Stimulated activated CD8-positive, alpha-beta memory T cell treated with anti-CD3 and anti-CD28 coated beads, Interleukin-7, amount 100 ng/mL, for 4 hours (primary cell): ENCODE measurements at regions not wholly inside any gene's neighbourhood (a gene's known extent, or its start where the extent isn't known, plus 50 kb on each side); places are given as distances from the start of the nearest gene placed in this dataset.

Experiments used
- DNase-seq, 2 donors: peaks; one replicate each; pipeline ENCODE4 v3.0.0-alpha.2; 2020; ENCODE audit warnings: low read depth in 2 of 2

DNA sequence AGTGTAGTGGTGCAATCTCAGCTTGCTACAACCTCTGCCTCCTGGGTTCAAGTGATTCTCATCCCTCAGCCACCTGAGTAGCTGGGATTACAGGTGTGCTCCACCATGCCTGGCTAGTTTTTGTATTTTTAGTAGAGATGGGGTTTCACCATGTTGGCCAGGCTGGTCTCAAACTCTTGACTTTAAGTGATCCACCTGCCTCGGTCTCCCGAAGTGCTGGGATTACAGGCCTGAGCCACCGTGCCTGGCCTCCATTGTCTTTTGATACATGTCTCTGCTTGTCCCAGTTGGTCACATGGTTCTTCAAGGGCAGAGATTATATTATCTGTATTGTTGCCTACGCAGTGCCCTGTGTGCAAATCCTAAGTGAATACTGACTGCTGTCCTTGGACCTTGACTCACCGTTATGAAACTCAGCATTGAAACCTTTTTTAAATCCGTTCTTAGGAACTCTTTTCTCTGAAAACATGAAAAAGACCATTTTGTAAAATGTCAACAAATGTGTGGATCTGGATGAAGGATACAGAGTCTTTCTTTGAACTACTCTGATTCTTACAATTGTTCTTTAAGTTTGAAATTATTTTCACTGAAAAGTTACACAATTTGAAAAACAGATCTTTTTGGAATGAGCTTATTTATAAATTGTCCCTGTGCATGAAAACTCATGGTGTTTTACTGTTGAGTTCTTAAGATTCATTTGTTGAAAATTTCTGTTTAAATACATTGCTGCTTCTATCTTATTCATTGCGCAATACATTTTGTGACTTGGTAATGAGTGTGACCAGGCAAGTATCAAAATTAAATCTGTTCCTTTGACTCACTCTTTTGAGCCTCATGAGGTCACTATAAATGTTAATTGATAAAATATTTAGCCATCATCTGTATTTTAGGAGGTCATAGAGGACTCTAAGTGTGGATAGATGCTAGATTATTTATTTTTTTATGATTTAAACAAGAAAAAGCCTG lies 293.5 kb downstream of the UTRN start:
- DNase-seq: no peak

DNA sequence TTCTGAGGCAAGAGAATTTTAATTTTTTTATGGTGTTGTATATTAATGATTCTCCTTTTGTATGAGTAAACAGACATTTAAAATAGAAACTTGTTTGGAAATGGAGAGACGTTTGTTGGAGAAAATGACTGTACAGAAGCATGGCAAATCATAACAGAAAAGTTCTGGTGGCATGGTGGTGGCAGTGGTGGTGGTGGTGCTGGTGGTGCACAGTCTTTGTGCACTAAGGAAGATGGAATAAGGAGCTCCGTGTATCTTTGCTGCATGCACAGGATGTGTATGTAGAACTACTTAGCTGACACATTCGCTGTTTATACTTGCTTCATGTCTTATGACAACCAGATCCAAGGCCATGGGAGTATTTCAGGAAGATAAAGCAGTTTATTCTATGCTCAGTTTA lies 294.9 kb downstream of the UTRN start:
- DNase-seq: no peak

DNA sequence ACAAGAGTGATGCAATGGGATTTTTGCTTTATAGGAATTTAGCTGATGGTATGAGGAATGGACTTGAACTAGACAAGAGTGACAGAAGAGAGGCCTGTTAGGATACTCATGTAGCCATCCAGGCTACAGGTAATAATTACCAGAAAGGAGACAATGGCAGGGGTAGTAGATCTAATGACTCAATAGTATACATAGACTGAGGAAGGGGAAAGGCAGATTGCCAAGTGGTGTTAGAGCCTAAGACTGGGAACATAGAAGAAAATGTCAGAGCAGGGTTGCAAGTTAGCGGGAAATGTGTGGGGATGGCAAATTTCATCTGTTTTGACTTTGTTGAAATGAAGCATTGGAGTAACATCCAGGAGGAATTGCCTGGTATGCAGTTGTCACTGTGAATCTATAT lies 295.6 kb downstream of the UTRN start:
- no peak for DNase-seq

DNA sequence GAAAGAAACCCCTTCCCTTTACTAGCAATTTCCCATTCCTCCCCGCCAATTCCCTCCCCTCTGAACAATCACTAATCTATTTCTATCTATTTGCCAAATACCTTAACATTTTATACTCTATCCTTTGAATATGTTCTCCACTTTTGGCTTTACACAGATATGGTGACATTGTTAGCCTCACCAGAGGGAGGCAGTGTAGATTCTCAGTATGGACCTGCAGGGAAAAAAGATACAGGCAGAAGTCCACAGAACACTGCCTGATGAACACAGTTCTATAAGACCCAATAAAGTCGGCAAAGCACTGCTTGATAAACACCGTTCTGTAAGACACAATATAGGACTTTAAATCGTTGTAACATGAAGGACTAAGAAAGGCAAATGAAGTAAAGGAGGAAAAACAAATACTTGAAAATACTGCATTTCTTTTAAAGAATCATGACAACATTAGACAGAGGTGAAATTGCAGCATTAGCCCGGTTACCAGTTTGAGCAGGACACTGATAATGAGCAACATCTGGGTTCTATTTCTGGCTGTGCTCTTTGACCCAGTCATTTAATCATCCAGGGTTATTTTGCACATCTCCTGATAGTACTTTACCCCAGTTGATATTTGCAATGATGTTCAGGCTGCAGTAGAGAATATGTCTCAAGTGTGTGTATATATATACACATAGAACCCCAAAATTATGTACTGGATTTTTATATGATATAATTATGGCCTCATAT lies 296.8 kb downstream of the UTRN start:
- DNase-seq: no peak

DNA sequence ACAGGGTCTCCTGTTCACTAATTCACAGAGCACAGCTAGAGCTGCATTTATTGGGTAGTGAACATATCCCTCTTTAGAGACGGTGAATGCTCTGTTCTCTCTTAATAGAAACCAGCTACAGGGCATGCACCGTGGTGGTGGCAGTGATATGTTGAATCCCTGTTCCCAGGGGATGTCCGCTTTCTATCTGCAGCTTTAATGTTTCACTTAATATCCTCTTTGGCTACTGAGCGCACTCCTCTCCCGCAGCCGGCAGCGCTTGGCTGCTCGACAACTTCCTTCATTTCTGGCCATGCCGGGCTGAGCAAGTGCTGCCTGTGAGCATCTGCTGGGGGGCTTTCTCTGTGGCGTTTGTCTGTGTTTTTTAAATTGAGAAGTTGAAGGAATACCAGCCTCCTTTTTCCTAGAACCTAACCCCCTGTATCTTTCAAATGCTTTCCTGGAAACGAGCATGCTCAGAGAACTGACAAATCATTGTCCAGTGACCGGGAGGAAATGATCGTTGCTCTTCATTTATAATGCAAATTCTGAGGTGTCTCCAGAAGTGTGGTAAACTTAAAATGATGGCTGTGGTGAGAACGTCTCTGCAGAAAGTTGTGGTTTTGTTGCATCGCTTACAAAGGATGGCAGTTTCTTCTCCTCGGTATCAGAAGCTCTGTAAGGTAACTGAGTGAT lies 297.9 kb downstream of the UTRN start:
- peak; percentile 19 to 23 for DNase-seq

DNA sequence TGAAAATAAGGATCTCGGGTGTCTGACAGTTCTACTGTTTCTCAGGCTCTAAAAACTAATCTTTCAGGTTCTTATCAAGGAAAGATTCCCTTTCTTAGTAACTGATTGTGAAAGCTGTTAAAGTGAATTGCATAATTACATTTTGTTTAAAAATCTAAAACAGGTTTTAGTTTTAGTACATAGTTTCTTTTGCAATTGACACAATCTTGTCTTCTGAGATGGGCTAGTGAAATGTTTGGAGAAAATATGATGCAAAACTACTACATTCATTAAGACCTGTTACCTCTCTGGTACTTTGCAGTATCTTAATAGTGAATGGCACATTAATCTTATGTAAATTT lies 298.4 kb downstream of the UTRN start:
- DNase-seq: no peak

DNA sequence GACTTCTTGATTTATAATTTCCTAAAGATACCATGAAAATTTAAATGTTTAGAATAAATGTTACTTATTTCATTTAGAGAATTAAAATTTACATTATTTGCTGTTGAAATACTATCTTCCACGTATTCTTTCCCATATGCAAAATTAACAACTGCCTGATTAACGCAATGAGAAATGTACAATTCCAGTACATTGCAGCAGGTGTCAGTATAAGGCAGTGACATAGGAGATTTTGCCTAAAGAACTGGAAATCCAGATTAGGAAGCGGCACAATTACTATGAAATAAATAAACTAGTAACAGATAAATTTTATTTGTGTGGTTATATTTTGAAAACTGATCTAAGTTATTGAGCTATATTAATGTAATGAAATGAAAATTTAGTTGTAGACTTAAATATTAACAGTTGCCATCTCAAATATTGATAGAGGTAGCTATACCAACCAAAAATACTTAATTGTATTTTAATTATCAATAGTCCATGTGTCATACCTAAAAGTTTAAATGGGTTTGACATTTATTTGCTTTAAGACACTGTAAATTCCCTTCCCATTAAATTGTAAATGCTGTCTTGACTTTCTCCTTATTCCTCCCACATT lies 300.2 kb downstream of the UTRN start:
- DNase-seq: no peak

DNA sequence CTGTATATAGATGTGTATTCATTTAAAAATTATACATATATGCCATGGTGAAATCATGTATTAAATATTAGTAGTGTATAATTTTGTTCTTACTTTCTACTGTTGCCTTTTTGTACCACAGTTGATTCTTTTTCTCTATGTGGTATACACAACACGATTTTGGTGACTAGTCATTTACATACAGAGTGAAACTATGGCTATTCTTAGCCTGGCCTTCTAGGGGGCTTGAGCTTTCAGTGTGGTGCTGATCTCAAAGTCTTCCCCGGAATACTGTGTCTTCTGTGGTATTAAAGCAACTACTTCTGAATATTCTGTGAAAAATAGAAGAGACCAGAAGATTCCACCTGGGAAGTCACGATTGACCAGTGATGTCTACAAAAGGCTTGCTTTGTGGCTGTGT lies 301.9 kb downstream of the UTRN start:
- DNase-seq: no peak

DNA sequence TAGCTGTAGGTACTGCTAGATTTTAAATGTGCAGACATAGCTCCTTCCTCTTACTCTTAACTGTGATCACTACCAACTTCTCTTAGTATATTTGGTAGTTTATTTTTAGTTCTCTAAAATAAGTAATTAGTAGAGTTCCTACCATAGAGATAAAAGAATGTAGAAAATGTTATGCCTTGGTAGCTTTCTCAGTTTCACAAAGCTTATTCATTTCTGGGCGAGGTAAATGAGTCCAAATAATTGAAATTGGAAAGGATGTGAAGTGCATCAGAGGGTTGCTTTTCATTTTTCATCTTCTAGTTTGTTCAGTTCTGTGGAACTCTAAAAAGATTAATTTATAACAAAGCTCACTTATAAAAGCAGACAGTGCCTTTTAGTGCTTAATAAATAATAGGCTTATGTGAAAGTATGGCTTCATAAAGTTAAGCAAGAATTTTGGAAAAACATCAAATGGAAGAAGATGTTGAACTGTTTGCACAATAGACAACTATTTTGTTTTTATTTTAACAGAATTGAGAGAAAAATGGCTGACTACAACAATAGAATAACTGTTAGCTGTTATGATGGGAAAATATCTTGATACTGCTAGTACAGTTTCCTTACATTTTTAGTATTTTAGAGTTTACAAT lies 303.7 kb downstream of the UTRN start:
- no peak for DNase-seq

DNA sequence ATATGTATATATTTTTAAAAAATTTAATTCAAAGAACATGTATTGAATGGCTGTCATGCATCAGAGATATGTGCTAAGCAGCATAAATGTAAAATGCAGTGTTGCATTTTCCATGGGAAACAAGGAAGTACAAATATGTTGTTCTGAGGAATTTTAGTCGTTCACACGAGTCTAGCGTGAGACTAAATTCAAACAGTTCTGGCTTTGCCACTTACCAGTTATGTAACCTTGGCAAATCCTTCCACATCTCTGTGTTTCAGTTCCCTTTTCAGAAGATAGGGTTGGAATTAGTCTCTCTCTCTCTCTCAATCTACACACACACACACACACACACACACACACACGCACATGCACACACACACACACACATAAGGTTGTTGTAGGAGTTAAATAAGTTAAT lies 305.4 kb downstream of the UTRN start:
- no peak for DNase-seq

DNA sequence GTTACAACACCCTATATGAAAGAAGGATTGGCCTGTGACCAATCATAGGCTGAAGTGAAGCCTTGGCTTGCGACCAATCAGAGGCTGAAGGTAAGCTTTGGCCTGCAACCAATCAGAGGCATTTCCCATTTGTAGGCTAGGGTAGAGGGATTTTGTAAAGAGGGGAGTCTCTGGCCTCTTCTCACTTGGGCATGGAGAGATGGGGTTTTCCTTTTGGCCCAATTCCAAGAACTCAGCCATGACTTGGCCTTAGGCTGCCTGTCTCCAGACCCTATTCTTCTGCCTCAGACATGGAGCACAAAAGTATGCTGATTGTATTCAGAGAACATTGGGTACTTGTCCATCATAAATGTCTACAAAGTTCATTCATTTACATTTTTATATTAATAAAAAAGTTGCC lies 308.3 kb downstream of the UTRN start:
- no peak for DNase-seq

DNA sequence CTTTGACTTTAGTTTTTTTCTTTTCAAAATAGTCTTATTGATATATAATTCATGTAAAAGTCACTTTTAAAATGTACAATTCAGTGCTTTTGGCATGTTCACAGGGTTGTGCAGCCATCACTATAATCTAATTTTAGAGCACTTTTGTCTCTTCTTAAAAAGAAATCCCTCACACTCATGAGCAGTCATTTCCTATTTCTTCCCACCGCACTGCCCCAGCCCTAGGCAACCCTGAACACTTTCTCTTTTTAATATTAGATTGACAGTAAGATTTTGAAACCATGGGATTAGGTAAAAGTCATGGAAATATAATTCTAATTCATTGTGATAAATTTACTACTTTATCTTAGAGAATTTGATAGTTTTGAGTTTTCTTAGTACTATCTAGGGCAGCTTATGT lies 309.4 kb downstream of the UTRN start:
- DNase-seq: no peak

DNA sequence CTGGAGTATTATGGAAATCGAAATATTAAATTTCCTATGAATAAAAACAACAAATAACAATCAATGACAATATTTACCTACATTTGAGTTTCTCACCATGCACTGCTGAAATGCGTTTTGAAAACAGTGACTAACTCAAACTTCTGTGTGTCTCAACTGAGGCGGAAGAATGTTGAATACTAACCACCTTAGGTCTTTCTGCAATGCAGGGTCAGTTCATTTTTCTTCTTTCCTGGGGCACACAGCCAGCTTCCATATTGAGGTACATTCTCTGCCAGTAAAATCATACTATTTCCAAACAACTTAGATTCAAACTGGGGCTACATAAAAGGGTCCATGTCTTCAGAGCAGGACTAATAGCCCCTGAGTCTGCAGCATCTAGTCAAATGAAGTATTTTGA lies 310.1 kb downstream of the UTRN start:
- no peak for DNase-seq

DNA sequence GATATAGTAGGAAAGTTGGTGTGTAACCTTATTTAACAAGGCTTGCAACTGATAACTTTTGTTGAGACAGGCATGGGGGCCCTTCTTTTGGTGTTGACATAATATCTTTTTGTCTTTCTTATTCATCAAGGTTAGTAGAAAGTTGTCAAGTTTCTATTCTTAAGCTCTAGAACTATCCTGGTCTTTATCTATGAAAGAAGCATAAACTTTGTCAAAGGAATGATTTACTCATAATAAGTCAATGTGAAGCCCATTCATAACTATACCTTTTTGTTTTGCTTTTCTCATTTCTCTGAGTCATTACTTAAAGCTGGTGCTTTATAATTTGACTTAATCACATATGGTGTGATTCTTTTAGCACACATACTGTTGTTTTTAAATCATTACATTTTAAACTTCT lies 312.4 kb downstream of the UTRN start:
- DNase-seq: no peak

DNA sequence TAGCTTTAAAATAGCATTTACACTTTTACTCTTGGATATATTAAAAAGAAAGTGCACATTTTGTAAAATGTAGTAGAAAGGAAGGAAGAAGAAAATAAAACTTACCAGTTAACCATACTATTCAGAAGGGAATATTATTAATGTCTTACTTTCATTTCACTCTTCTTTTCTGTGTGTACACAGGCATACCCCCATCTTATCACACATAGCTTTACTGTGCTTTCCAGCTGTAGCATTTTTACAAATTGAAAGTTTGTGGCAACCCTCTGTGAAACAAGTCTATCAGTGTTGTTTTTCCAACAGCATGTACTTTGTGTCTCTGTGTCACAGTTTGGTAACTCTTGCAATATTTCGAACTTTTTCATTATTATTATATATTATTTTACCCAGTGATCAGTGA lies 314.5 kb downstream of the UTRN start:
- no peak for DNase-seq

DNA sequence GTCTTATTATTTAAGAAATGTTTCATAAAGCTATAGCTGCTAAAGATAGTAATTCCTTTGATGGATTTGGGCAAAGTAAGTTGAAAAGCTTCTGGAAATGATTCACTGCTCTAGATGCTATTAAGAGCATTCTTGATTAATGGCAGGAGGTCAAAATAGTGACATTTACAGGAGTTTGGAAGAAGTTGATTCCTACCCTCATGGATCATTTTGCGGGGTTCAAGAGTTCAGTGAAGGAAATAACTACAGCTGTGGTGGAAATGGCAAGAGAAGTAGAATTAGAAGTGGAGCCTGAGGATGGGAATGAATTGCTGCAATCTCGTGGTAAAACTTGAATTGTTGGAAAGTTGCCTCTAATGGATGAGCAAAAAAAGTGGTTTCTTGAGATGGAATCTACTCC lies 316.1 kb downstream of the UTRN start:
- DNase-seq: no peak

DNA sequence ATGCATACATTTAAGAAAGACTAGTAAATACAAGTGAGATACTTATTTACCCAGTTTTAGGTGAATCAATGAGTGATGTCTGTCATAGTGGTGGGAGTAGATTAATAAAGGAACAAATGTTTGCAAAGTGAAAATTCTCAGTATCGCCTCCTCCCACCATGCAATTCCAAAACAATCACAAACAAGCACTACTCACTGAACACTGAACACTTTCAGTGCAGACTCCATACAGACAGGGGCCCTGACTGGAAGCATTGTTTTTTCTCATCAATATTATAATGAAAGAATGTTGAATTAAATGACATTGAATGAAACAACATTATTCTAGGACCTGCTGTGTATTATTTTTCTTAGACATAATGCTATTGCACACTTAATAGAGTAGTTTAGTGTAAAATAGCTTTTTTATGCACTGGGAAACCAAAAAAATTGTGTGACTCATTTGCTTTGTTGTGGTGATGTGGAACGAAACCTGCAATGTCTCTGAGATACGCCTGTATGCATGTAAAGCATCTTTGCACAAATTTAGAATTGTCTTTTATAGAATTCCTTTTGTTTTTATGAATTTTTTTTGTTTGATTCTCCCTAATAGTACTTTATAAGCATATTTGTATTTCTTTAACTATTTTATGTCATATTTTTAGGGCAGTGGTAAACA lies 317.5 kb downstream of the UTRN start:
- DNase-seq: no peak

DNA sequence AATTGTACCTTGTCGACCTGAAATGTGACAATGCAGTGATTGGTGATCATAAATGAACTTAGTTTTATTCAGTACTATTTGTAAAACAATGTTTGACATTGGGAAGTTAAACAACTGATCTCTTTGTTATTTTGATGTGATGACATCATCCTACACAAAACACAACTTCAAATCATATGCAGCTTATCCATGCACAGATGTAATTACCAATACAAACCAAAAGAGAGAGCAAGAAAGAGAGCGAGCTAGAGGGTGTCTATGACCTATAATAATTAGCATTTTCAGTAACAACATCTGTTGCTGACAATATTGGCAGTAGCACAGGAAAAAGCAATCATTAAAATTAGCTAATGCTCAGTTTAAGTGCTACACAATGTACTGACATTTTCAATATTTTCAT lies 320.9 kb downstream of the UTRN start:
- DNase-seq: no peak

DNA sequence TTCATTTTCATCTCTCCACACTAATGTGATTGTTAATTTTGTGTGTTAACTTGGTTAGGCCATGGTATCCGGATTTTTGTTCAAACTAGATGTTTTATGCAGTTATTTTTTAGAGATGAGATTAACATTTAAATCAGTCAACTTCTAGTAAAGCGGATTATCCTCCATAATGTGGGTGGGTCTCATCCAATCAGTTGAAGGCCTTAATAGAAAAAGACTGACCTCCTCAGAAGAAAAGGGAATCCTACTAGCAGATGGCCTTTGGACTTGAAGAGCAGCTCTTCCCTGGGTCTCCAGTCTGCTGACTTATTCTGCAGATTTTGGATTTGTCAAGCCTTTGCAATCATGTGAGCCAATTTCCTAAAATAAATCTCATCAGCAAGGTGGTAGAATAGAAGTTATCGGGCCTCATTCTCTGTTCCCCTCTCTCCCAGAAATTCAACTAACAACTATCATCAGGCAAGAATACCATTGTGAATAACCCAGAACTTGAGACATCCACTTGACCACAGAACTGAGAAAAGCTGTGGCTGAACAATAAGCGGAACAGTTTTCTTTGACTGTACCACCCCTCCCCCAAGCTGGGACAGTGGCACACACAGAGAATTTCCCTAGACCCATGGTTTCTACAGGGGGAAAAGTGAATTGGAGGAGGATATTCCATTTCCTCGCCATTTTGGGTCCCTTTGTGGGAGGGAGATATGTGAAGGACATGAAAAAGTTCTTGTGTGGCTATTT lies 323.0 kb downstream of the UTRN start:
- DNase-seq: no peak

DNA sequence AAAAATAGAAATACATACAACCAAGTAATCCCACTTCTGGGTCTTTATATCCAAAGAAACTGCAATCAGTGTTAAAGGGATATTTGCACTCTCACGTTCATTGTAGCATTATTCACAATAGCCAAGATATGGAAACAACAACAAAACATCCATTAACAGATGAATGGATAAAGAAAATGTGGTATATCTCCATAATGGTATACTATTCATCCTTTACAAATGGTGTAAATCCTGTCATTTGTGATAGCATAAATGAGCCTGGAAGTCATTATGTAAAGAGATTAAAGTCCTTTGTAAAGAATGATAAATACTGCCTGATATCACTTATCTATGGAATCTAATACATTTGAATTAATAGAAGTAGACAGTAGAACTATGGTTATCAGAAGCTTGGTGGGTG lies 327.7 kb downstream of the UTRN start:
- no peak for DNase-seq

DNA sequence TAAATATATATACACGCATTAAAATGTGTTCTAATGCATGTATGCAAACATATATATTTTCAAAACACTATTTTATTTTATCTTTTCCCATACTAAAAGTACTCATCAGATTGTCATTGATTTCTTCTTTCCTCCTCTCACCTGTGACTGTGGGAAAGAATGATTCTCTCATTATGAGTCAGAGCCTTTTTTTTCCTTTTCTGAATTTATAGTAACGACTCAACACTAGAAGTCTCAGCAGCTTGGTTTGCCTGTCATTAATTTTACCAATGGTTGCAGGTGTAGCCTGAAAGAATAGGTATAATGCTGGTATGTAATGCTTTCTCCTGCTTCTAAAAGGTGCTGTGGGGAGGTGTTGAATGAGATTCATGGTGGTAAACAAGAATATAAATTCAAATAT lies 328.7 kb downstream of the UTRN start:
- DNase-seq: no peak
